HG03460 (cell line): ENCODE measurements at regions not wholly inside any gene's neighbourhood (a gene's known extent, or its start where the extent isn't known, plus 50 kb on each side); places are given as distances from the start of the nearest gene placed in this dataset.
"Not testable (repeated sequence)": the region's sequence is repeated elsewhere in the genome, so short reads cannot be mapped to it uniquely, and the experiment has no call there.

ENCODE experiments used
- ATAC-seq: cut with Tn5 transposase; IDR thresholded peaks from one replicate; pipeline ENCODE4 v1.9.1; 2021; ENCODE audit not compliant: unreplicated experiment

DNA sequence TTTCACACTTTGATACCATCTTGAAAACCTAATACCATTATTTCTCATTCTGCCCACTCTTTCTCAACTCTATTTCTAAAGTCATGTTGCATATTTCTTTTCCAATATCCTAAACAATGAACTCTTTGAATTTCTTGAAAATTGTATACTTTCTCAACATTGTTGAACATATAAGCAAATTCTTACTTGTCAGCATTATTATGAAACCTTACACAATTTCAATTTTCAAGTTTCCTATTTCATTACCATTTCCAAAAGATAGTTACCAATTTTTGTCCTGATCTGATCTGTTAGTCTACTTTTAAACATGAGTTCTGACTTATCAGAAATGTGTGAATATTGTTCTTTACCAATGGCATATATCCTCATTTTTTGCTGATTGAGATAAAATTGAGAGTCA, 806.3 kb upstream of the IGFBP7 start:
- ATAC-seq, result no peak

DNA sequence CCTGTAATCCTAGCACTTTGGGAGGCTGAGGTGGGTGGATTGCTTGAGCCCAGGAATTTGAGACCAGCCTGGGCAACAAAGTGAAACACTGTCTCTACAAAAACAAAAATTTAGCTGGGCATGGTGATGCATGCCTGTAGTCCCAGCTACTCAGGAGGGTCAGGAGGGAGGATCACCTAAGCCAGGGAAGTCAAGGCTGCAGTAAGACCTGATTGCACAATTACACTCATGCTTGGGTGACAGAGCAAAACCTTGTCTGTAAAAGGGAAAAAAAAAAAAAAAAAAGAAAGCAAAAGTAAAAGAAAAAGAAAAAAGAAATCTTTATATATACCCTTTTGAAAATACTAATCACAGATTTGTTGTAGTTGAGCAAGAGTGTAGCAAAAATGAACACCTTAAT, 801.0 kb upstream of the IGFBP7 start:
- no peak for ATAC-seq

DNA sequence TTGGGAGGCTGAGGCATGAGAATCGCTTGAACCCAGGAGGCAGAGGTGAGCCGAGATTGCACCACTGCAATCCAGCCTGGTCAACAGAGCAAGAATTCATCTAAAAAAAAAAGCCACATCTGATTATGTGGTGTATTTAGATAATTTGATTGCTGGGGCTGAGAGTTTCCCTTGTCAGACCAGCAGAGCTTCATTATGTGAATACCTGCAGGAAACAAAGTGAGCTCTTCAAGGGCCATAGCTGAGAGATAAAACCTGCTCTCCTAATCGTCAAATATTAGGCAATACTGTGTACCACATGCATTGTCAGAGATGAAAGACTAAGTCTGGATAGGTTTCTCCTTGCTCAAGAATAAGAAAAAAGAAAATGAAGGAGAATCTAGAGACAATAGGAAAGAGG, 800.0 kb upstream of the IGFBP7 start:
- ATAC-seq, result no peak

DNA sequence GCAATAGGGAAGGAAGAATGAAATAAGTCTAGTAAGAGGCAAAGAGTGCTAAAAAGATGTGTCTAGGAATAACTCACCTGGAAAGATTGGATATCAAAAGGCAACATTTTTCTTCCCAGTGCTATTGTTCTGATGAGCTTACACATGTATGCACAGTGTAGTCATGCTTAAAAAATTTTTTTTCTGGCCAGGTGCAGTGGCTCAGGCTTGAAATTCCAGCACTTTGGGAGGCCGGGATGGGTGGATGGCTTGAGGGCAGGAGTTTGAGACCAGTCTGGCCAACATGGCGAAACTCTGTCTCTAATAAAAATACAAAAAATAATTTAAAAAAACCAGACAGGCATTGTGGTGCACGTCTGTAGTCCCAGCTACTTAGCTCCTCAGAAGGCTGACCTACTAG, 795.8 kb upstream of the IGFBP7 start:
- no peak for ATAC-seq

DNA sequence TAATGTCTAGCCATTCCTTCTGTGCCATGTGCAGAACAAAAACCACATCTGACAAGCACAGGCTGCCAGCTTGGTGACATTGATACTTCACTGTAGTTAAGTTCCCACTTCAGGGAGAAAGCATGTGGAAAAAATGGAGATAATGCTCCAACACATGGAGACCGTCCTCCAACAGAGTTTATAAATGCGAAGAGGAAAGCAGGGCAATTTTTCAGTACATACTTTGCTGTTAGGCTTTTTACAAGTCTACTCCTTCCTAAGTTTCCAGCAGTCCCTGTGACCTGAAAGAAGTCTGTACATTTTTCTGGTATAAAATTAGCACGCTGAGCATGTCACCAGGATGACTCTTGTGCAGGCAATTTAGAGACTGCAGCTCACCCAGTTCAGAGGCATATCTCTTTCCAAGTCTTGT, 766.9 kb upstream of the IGFBP7 start:
- no peak for ATAC-seq

DNA sequence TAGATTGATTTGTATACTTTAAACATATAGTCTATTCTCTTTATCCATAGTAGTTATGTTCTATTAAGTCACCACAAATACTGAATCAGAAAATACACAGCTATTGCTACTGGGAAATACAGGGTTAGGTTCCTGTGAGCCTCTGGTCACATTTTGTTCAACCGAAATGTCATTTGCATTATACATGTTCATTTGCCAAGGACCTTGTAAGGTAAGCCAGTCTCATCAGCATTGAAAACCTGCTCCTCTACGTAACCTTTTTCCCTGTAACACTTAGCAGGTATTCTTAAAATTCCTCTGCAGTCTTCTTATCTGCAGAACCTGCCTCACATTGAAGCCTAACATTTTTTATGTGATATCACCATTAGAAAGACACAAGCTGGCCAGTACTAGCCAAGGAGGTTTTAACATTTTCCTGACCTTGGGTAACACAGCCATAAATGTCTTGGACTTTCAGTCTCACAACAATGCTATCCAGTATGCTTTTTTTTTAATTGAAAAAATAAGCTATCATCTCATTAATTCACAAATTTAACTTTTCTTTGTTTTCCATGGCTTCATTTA, 765.7 kb upstream of the IGFBP7 start:
- ATAC-seq, result no peak

DNA sequence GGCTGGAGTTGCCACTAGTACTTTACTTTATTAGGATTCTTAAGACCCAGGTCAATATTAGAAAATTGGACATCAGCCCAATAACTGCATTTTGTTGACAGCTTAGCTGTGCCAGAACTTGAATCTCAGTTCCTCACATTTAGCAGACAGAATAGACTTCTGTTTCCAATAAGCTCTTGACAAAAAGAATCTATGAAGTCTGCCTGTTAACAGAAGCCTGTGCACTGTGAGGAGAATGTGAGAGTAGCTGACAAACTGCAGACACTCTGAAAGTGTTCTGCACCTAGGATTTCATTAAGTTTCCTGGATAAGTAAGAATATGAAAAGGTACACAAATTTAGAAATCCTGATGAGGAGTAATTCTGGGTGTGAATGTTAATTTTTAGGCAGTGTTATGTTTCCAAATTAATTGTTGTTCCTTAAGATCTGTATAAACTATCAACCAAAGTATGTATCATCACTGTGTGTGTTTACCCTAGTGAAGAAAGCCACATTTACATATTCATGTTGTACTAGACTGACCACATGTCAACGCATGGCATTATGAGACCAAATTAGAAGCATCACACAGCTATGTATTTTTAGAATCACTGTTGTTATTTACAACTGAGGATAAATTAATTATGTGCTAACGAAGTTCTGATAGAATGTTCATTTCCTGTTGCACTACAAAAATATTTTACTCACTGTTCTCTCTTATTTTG, 756.4 kb upstream of the IGFBP7 start:
- ATAC-seq, result no peak

DNA sequence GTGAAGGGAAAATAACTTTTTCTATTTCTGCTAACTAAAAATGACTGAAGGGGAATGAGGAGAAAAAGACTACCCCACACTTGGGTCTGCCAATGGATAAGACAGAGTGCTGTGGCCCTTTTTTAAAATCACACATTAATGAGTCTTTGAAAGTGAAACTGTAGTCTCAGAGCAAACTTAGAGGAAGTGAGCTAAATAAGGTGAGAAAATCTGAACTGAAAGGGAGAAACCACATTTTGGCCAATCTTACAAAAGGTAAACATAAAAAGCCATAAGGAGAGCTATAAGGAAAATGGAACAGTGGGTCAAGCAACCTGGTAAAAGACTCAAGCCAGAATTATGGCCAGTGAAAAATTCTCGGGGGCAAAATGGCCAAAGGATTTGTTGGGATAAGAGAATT, 755.1 kb upstream of the IGFBP7 start:
- peak; percentile 96 for ATAC-seq

DNA sequence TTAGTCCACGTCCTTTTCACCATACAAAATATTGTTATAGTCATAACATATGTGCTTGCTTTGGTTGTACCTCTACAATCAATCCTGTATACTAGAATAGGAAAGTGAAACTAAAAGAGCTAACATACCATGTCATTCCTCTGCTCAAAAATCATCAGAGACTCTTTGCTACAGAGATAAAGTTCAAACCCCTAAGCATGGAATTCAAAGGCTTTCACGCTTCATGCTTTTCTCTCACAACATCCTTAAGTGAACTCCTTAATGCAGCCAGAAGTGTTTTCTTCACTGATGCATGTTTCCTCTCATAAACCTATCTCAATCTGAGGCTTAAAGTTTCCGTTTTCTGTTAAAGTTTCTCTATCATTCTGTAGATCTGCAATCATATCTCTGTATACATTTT, 744.6 kb upstream of the IGFBP7 start:
- ATAC-seq, result peak; percentile 90

DNA sequence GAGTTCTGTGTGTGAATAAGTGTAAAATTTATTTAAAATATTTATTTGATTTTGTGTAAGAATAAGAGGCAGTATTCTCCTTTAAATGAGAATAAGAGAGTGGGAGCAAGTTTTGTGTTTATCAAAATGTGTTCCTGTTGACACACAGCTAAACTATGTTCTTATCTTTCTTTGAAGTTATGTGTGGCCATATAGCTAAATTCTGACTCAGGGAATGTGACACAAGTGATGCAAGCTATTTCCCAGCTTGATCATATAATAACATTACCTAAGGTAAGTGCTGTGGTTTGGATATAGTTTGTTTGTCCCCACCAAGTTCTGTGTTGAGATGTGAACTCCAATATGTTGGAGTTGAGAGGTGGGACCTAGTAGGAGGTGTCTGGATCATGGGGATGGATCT, 740.0 kb upstream of the IGFBP7 start:
- no peak for ATAC-seq

DNA sequence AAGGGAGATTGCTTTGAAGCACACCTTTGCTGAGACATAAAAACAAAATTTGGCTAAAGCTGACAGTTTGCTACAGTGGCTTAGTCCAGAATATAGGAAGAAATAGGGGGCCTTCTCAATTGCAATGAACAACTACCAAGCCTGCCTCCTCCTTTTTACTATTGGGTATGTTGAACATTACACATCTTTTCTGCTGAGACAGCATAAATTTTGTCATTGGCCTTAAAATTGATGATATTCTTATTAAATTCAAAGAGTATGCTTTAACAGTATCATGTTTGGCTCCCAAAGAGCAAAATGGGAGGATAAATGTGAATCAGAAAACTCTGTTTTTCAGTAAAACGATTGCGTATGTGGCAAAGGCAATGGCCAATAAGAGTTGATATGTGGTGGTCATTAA, 721.9 kb upstream of the IGFBP7 start:
- no peak for ATAC-seq

DNA sequence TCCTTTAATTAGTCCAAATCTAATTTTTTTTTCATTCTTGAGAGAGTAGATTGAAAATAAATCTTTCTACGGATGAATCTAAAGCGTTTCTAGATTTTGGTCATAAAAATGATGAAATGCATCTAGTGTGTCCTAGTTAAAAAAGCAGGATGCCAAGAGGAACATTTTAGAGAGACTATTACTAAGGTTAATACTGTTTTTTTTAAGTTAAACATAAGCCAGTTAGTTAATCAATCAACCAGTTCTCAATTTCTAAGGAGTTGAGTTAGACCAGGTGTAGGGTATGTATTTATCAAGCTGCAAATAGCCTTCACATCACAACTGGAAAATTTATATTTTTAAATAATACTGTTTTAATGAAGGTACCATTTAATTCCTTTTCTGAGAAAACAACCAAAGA, 679.5 kb upstream of the IGFBP7 start:
- ATAC-seq, result no peak

DNA sequence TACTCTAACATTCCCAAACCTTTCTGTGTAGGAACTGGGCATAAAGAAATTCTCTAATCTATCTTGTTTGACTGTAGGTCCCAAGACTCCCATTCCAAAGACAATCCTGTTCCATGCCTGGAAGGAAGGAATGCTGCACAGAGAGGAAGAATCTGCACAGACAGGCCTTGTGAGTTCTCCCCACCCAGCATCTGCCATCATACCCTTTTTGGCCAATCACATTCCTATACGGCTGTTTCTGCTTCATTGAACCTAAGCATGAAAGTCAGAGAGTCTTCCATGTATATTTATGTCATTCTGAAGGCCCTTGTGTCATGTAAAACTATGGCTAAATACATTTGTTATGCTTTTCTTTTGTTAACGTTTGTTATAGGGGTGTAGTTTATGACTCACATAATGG, 667.7 kb upstream of the IGFBP7 start:
- ATAC-seq, result no peak

DNA sequence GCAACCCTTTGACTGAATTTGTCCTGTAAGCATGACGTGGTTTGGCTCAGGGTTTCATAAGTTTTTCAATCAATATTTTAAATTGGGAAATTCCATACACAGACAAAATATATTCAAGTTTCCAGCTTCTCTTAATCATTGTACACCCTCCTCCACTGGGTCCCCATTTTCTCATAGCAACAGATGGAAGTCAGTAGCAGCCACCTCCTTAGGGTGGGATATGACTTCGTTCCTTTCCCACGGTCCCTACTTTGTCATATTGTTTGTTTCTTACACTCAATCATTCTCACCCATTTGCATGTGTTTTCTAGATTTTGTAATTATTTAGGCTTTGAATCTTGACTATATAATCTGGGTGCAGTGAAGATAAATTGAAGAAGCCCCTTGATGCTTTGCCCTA, 664.5 kb upstream of the IGFBP7 start:
- no peak for ATAC-seq

DNA sequence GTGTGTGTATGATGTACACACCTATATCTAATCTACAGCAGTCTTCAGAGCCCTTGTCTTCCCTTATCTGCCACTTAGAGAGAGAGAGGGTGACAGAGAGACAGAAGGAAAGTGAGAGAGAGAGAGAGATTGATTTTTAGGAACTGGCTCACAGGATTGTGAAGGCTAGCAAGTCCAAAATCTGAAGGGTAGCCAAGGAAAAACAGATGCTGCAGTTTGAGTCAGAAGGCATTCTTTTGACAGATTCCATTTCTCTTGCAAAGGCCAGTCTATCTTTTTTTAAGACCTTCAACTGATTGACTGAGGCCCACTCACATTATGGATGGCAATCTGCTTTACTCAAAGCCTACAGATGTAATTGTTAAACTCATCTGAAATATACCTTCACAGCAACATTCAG, 664.0 kb upstream of the IGFBP7 start:
- no peak for ATAC-seq

DNA sequence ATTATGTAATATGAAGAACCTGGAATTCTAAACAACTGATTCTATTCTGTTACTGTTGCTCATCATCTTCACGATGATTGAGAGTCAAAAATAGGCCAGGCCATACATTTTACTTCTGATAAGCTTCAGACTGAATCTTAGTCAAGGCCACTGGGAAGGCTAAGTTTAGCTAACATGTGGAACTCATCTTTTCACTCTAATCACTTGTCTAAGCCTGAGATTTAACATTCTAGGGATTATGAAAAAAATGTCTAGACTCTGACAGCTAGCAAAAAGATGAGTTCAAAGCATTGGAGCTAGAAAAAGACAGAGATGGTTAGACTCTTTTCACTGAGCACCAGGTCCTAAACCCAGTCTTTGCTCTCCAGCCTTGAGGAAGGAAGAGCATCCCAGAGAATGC, 656.2 kb upstream of the IGFBP7 start:
- ATAC-seq, result no peak

DNA sequence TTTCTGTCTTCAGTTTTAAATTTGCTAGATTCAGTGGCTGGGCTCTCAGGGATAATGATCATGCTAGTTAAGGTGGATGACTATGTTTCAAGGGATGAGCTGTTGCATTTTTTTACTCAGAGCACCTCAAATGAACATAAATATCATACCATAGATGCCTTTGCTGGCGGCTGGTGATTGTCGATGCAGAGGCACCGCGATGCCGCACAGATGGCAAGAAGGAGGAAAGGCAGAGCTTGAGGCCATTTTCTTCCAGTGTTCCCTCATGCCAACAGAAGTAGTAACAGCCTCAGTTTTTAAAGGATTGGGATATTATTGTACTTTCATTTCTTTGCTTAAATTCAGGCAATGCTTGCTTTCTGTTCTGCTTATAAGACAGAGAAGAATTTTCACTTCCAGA, 654.7 kb upstream of the IGFBP7 start:
- no peak for ATAC-seq

DNA sequence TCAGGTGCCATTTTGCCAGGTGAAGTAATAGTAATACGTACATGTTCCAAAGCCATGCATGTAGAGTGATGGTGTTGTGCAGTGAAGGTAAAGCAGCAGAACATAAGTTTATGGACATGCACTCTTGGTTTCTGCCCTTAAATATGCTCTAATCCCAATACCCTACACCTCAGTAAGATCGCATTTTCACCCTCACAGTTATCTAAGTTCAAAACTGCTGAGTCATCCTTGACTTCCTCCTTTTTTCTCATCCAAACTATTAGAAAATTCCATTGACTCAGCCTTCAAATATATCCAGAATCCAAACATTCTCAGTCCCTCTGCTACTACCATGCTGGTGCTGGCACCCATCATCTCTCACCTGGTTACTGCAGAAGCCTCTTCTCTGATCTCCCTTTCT, 652.9 kb upstream of the IGFBP7 start:
- no peak for ATAC-seq

DNA sequence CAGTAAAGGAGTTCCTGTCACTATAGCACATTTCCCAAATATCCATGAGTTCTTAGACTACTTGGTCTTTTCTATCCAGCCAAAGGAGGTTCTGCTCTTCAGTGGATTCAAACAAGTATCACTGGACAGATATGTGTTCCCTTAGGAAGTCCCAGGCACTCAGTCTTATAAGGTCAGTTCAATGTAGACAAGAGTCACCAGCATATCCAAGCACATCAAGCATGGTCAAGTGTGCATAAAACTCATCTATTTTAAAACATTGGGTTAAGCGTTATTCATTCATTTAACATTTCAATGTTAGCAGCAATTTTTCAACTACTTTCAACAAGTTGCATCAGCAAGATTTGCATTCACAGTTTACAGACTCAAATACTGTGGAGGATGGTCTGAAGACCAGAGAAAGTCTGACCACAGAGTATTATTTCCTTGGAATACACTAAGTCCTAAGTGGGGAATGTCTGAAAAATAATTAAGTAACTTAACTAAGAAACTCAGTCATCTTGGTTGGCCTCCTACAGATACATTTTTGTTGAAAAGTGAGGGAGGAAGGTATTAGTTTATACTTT, 630.5 kb upstream of the IGFBP7 start:
- ATAC-seq, result no peak

DNA sequence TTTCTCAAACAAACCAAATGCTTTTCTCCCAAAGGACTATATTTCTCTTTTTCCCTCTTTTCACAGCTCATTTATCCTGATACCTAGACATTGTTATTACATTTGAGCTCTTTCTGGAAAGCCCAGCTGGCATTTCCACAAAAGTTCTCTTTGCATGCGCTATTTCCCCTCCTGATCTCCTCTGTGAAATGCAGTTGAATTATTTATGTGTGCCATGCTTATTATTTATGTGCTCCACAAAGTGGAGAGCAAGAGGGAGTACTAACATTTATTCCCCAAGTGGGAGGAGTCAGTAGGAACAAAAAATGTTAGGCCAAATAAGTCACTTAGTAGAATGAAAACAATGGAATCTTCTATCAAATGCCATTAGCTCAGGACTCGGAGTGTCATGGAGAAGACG, 626.6 kb upstream of the IGFBP7 start:
- ATAC-seq, result no peak

DNA sequence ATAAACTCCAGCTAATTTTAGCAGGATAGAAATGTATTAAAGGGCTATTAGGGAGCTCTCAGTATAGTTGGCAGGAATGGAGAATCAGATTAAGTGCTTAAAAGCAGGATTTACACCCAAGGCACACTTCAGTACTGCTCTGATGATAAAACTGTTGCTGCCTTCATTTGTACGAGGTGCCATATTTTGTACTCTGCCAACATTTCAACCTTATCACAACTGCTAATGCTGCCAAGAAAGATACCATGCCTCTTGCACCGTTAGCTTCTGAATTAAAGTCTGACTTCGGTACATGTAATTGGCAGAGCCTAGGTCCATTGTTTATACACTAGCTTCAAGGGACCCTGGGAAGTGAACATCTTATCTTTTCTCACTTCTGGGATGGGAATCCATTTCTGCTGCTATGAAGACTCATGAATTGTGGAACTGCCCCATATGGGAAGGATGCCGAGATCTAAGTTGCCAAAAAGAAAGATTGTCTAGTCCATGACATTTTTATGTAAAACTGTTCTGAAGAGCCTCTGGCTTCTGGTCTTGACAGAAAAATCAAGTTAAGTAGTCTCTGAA, 624.0 kb upstream of the IGFBP7 start:
- ATAC-seq, result no peak

DNA sequence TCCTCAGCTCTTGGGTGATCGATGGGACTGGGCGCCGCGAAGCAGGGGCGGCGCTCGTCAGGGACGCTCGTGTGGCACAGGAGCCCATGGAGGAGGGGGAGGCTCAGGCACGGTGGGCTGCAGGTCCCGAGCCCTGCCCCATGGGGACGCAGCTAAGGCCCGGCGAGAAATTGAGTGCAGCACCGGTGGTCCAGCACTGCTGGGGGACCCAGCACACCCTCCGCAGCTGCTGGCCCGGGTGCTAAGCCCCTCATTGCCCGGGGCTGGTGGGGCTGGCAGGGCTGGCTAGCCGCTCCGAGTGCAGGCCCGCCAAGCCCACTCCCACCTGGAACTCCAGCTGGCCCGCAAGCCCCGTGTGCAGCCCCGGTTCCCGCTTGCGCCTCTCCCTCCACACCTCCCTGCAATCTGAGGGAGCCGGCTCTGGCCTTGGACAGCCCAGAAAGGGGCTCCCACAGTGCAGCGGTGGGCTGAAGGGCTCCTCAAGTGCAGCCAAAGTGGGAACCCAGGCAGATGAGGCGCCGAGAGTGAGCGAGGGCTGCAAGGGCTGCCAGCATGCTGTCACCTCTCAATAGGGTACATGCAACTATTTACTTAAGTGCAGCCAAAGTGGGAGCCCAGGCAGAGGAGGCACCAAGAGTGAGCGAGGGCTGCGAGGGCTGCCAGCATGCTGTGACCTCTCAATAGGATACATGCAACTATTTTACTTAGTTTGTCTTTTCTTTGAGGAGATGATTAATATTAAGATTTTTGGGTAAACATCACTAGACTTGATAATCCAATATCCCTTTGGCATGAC, 619.8 kb upstream of the IGFBP7 start:
- not testable (repeated sequence) for ATAC-seq
